Epidermal melanocyte (primary cell): ENCODE measurements at regions not wholly inside any gene's neighbourhood (a gene's known extent, or its start where the extent isn't known, plus 50 kb on each side); places are given as distances from the start of the nearest gene placed in this dataset.

Source experiments
- DNase-seq: peaks from one replicate; pipeline ENCODE4 v3.0.0; 2011; ENCODE audit warnings: low spot score; ENCODE audit not compliant: insufficient read length

- DNase-seq: no peak
Measured at GRCh38 chr7:108686494-108686893, 116.8 kb downstream of the DNAJB9 start.

- DNase-seq: no peak
Measured at GRCh38 chr7:108697254-108697653, 127.6 kb downstream of the DNAJB9 start.

GRCh38 chr7:108711611-108712010 is 141.9 kb downstream of the DNAJB9 start:
- no peak for DNase-seq

GRCh38 chr7:108716783-108717182 is 147.1 kb downstream of the DNAJB9 start:
- no peak for DNase-seq

GRCh38 chr7:108717781-108718180 is 148.1 kb downstream of the DNAJB9 start:
- no peak for DNase-seq

GRCh38 chr7:108719631-108720030 is 150.0 kb downstream of the DNAJB9 start:
- DNase-seq: no peak

GRCh38 chr7:108722561-108722960 is 152.9 kb downstream of the DNAJB9 start:
- no peak for DNase-seq

- DNase-seq: no peak
Measured at GRCh38 chr7:108723381-108723814, 153.7 kb downstream of the DNAJB9 start.

GRCh38 chr7:108724251-108725100 is 154.8 kb downstream of the DNAJB9 start:
- no peak for DNase-seq

- DNase-seq: no peak
Measured at GRCh38 chr7:108735814-108736213, 166.1 kb downstream of the DNAJB9 start.

- no peak for DNase-seq
Measured at GRCh38 chr7:108736221-108736891, 166.7 kb downstream of the DNAJB9 start.

- no peak for DNase-seq
Measured at GRCh38 chr7:108770981-108771745, 201.5 kb downstream of the DNAJB9 start.

- DNase-seq: no peak
Measured at GRCh38 chr7:108771853-108772252, 202.2 kb downstream of the DNAJB9 start.

GRCh38 chr7:108777966-108778365 is 208.3 kb downstream of the DNAJB9 start:
- no peak for DNase-seq

- no peak for DNase-seq
Measured at GRCh38 chr7:108789451-108789850, 219.8 kb downstream of the DNAJB9 start.

- DNase-seq: no peak
Measured at GRCh38 chr7:108794466-108794865, 224.8 kb downstream of the DNAJB9 start.

GRCh38 chr7:108802650-108803049 is 233.0 kb downstream of the DNAJB9 start:
- DNase-seq: no peak

GRCh38 chr7:108805808-108806397 is 236.2 kb downstream of the DNAJB9 start:
- DNase-seq: peak; percentile 51

- no peak for DNase-seq
Measured at GRCh38 chr7:108808549-108809266, 239.0 kb downstream of the DNAJB9 start.

GRCh38 chr7:108809356-108809755 is 239.7 kb downstream of the DNAJB9 start:
- DNase-seq: no peak
